ENCODE measurements at regions not wholly inside any gene's neighbourhood (a gene's known extent, or its start where the extent isn't known, plus 50 kb on each side); places are given as distances from the start of the nearest gene placed in this dataset.
A peak's percentile ranks its signal among the peaks of the same experiment; 100 is the strongest.

- no peak for DNase-seq (ENCODE audit: extremely low spot score, unreplicated experiment)
- H3K27ac Mint-ChIP-seq = no peak overlapping the region
Observed at GRCh38 chr13:24613755-24614154, 66.5 kb upstream of the ATP12A start.

GRCh38 chr13:24614306-24615080 is 65.7 kb upstream of the ATP12A start:
- Mint-ChIP-seq H3K36me3 (no peaks in the 10 kb centered on the region), H3K9me3 (no peaks in the 10 kb centered on the region), H3K4me3 (no peak overlapping the region), H3K27ac (peak overlapping the region; percentile 5), H3K4me1 (ENCODE audit: unreplicated experiment) (peaks cover 11% of the 10 kb centered on the region), H3K27me3 (no peaks in the 10 kb centered on the region)
- TF ChIP-seq CTCF (conservative IDR thresholded peaks at IDR 0.05) = no peak
- no peak for DNase-seq (ENCODE audit: extremely low spot score, unreplicated experiment)

More at GRCh38 chr13:24613755-24614154, 66.5 kb upstream of the ATP12A start:
- no peaks in the 10 kb centered on the region for H3K27me3 Mint-ChIP-seq
- no peaks in the 10 kb centered on the region for H3K9me3 Mint-ChIP-seq
- H3K36me3 Mint-ChIP-seq = no peaks in the 10 kb centered on the region
- H3K4me1 Mint-ChIP-seq (ENCODE audit: unreplicated experiment) = peaks cover 11% of the 10 kb centered on the region
- TF ChIP-seq CTCF (conservative IDR thresholded peaks at IDR 0.05) = no peak
- no peak overlapping the region for H3K4me3 Mint-ChIP-seq

- no peaks in the 10 kb centered on the region for H3K36me3 Mint-ChIP-seq
Observed at GRCh38 chr13:24615114-24615513, 65.1 kb upstream of the ATP12A start.

GRCh38 chr13:24615911-24616472 is 64.2 kb upstream of the ATP12A start:
- Mint-ChIP-seq H3K9me3 (no peaks in the 10 kb centered on the region), H3K36me3 (no peaks in the 10 kb centered on the region), H3K27ac (no peak overlapping the region), H3K4me1 (ENCODE audit: unreplicated experiment) (peaks cover 11% of the 10 kb centered on the region), H3K27me3 (no peaks in the 10 kb centered on the region), H3K4me3 (no peak overlapping the region)
- DNase-seq (ENCODE audit: extremely low spot score, unreplicated experiment) = no peak
- TF ChIP-seq CTCF (conservative IDR thresholded peaks at IDR 0.05) = no peak

More at GRCh38 chr13:24615114-24615513, 65.1 kb upstream of the ATP12A start:
- H3K27me3 Mint-ChIP-seq = no peaks in the 10 kb centered on the region
- H3K27ac Mint-ChIP-seq = no peak overlapping the region
- H3K4me1 Mint-ChIP-seq (ENCODE audit: unreplicated experiment) = peaks cover 11% of the 10 kb centered on the region
- DNase-seq (ENCODE audit: extremely low spot score, unreplicated experiment) = no peak
- no peak for TF ChIP-seq CTCF (conservative IDR thresholded peaks at IDR 0.05)
- H3K4me3 Mint-ChIP-seq = no peak overlapping the region
- no peaks in the 10 kb centered on the region for H3K9me3 Mint-ChIP-seq

GRCh38 chr13:24616514-24616913 is 63.7 kb upstream of the ATP12A start:
- no peak overlapping the region for H3K27ac Mint-ChIP-seq
- H3K4me3 Mint-ChIP-seq = no peak overlapping the region
- DNase-seq (ENCODE audit: extremely low spot score, unreplicated experiment) = no peak
- H3K27me3 Mint-ChIP-seq = no peaks in the 10 kb centered on the region
- TF ChIP-seq CTCF (conservative IDR thresholded peaks at IDR 0.05) = no peak
- peaks cover 11% of the 10 kb centered on the region for H3K4me1 Mint-ChIP-seq (ENCODE audit: unreplicated experiment)
- H3K36me3 Mint-ChIP-seq = no peaks in the 10 kb centered on the region
- H3K9me3 Mint-ChIP-seq = no peaks in the 10 kb centered on the region
